ENCODE measurements at regions not wholly inside any gene's neighbourhood (a gene's known extent, or its start where the extent isn't known, plus 50 kb on each side); places are given as distances from the start of the nearest gene placed in this dataset.

- no peak for DNase-seq
These were observed 447.0 kb downstream of the SLC16A7 start for GRCh38 chr12:60042835-60043234.

- DNase-seq, result no peak
These were observed 447.4 kb downstream of the SLC16A7 start for GRCh38 chr12:60043236-60043635.

GRCh38 chr12:60052483-60052882, 456.7 kb downstream of the SLC16A7 start:
- no peak for DNase-seq

GRCh38 chr12:60059180-60059579, 463.4 kb downstream of the SLC16A7 start:
- DNase-seq, result no peak

GRCh38 chr12:60066655-60067054, 470.8 kb downstream of the SLC16A7 start:
- no peak for DNase-seq

GRCh38 chr12:60070552-60070951, 474.7 kb downstream of the SLC16A7 start:
- no peak for DNase-seq

GRCh38 chr12:60071759-60072191, 475.9 kb downstream of the SLC16A7 start:
- no peak for DNase-seq

GRCh38 chr12:60072911-60073310, 477.1 kb downstream of the SLC16A7 start:
- peak in 1 of 3 donors; percentile 59 for DNase-seq

GRCh38 chr12:60075091-60075490, 479.3 kb downstream of the SLC16A7 start:
- peak; percentile 3 to 7 (median 5) for DNase-seq

GRCh38 chr12:60078026-60078425, 482.2 kb downstream of the SLC16A7 start:
- peak in 1 of 3 donors; percentile 13 for DNase-seq

GRCh38 chr12:60093428-60093827, 497.6 kb downstream of the SLC16A7 start:
- no peak for DNase-seq

GRCh38 chr12:60094436-60094835, 498.6 kb downstream of the SLC16A7 start:
- DNase-seq, result no peak

GRCh38 chr12:60096727-60097126, 500.9 kb downstream of the SLC16A7 start:
- DNase-seq, result no peak

- no peak for DNase-seq
These were observed 504.3 kb downstream of the SLC16A7 start for GRCh38 chr12:60100160-60100559.

- no peak for DNase-seq
These were observed 505.0 kb downstream of the SLC16A7 start for GRCh38 chr12:60100852-60101251.

- DNase-seq, result peak; percentile 2 to 64 (median 3)
These were observed 505.9 kb downstream of the SLC16A7 start for GRCh38 chr12:60101715-60102114.

- DNase-seq, result peak in 1 of 3 donors; percentile 0
These were observed 510.4 kb downstream of the SLC16A7 start for GRCh38 chr12:60106214-60106613.

- DNase-seq, result no peak
These were observed 512.2 kb downstream of the SLC16A7 start for GRCh38 chr12:60107992-60108391.

GRCh38 chr12:60112063-60112462, 516.2 kb downstream of the SLC16A7 start:
- DNase-seq, result no peak

- DNase-seq, result no peak
These were observed 516.9 kb downstream of the SLC16A7 start for GRCh38 chr12:60112763-60113162.

- no peak for DNase-seq
These were observed 518.3 kb downstream of the SLC16A7 start for GRCh38 chr12:60114169-60114568.

- DNase-seq, result no peak
These were observed 523.5 kb downstream of the SLC16A7 start for GRCh38 chr12:60119327-60119726.

GRCh38 chr12:60120199-60120598, 524.4 kb downstream of the SLC16A7 start:
- DNase-seq, result no peak

- no peak for DNase-seq
These were observed 527.7 kb downstream of the SLC16A7 start for GRCh38 chr12:60123557-60123956.

- no peak for DNase-seq
These were observed 541.7 kb downstream of the SLC16A7 start for GRCh38 chr12:60137513-60137912.
